Adrenal gland (tissue), 9 donors: ENCODE measurements at regions not wholly inside any gene's neighbourhood (a gene's known extent, or its start where the extent isn't known, plus 50 kb on each side); places are given as distances from the start of the nearest gene placed in this dataset.

Experiments used
- DNase-seq, 7 donors: peaks; one replicate each; pipeline ENCODE4 v3.0.0-alpha.2; 2019 to 2020
- H3K27ac ChIP-seq, 5 donors: fragments of 200-600 bp; sonication (generic) in 4 of 5; 1 replicate in 3 of 5; 2 replicates in 2 of 5; pipeline versions ENCODE4 v1.5.1 to v1.8.0; 2016 to 2020; ENCODE audit warnings: mild to moderate bottlenecking in 1 of 5
- H3K27me3 ChIP-seq: fragments of 200-600 bp; 2 replicates; pipeline ENCODE4 v1.8.0; 2021
- H3K36me3 ChIP-seq, 2 donors: fragments of 200-600 bp; replicated peaks in 1 of 2; 1 replicate in 1 of 2; 2 replicates in 1 of 2; pipeline versions ENCODE4 v1.5.1 to v1.8.0; 2018 to 2022
- H3K4me1 ChIP-seq, 2 donors: fragments of 200-600 bp; replicated peaks in 1 of 2; 1 replicate in 1 of 2; 2 replicates in 1 of 2; pipeline versions ENCODE4 v1.5.1 to v1.8.0; 2018 to 2021
- H3K4me3 ChIP-seq, 4 donors: fragments of 200-600 bp; sonication (generic) in 3 of 4; one replicate each; pipeline ENCODE4 v1.5.1; 2016 to 2018
- H3K9me3 ChIP-seq, 3 donors: fragments of 200-600 bp; sonication (generic) in 1 of 3; replicated peaks in 1 of 3; 1 replicate in 2 of 3; 2 replicates in 1 of 3; pipeline versions ENCODE4 v1.5.1 to v1.8.0; 2016 to 2021
- CTCF ChIP-seq, 6 experiments: fragments of 450-650 bp in 4 of 6; fragments of 200-600 bp in 2 of 6; sonication (generic) in 1 of 6; IDR thresholded peaks; 1 replicate in 5 of 6; 2 replicates in 1 of 6; pipeline versions ENCODE4 v1.5.1 to v1.8.0; 2016 to 2021; ENCODE audit warnings: antibody characterized with exemption in 6 of 6, mild to moderate bottlenecking in 2 of 6, moderate library complexity in 1 of 6
- POLR2A ChIP-seq, 2 donors: fragments of 450-650 bp; IDR thresholded peaks; one replicate each; pipeline ENCODE4 v1.6.1; 2017; ENCODE audit warnings: antibody characterized with exemption in 2 of 2, mild to moderate bottlenecking in 2 of 2, moderate library complexity in 1 of 2
- WGBS, 4 donors: extraction: QIAGEN DNeasy Blood & Tissue Kit in 2 of 4; methylation state at CpG; one replicate each; pipeline versions ENCODE4 v1.1.5 to v1.1.7; 2013 to 2017; 5-methylcytosine and 5-hydroxymethylcytosine counted together
- intact Hi-C, 2 donors: fragments of 100-400 bp; cut with DNase I; formaldehyde crosslinking; loops; one replicate each; pipeline versions ENCODE4 v1.14.1 to v1.15.0; 2022 to 2023
- donor health status: healthy with polysubstance abuse.
- donor health status: Bipolar disorder and iron deficiency.
- donor health status: DM: yes; HTN: yes; CAD: no.
- donor health status: DM: no; HTN: no; CAD: no.
- donor health status: DM: no; HTN: no; CAD: no.

- no peaks in the 10 kb centered on the region for H3K27me3 ChIP-seq
- no peaks in the 10 kb centered on the region for H3K4me1 ChIP-seq
- intact Hi-C loops, result no loop called here
- 62 to 73% (median 65%) methylated on average over 3 of the region's 3 CpGs for WGBS, 4 donors
- no peaks in the 10 kb centered on the region for H3K9me3 ChIP-seq
- no peak for DNase-seq
- H3K4me3 ChIP-seq, result no peak overlapping the region
- H3K27ac ChIP-seq, result no peak overlapping the region
- no peaks in the 10 kb centered on the region for H3K36me3 ChIP-seq
- TF ChIP-seq CTCF (IDR thresholded peaks at IDR 0.05) (no peak), POLR2A (IDR thresholded peaks at IDR 0.05) (no peak)
These were observed 597.9 kb upstream of the KIRREL3 start for GRCh38 chr11:127598476-127598875.

GRCh38 chr11:127596433-127596832 is 595.9 kb upstream of the KIRREL3 start:
- H3K27me3 ChIP-seq, result no peaks in the 10 kb centered on the region
- no peaks in the 10 kb centered on the region for H3K36me3 ChIP-seq
- DNase-seq, result no peak
- intact Hi-C loops, result no loop called here
- no peak overlapping the region for H3K27ac ChIP-seq
- 51 to 66% (median 61%) methylated on average over 3 of the region's 3 CpGs for WGBS, 4 donors
- no peak for TF ChIP-seq CTCF (IDR thresholded peaks at IDR 0.05)
- TF ChIP-seq POLR2A (IDR thresholded peaks at IDR 0.05), result no peak
- no peaks in the 10 kb centered on the region for H3K4me1 ChIP-seq
- H3K4me3 ChIP-seq, result no peak overlapping the region
- H3K9me3 ChIP-seq, result no peaks in the 10 kb centered on the region

GRCh38 chr11:127592371-127592770 is 591.8 kb upstream of the KIRREL3 start:
- Histone ChIP-seq H3K4me3 (no peak overlapping the region), H3K9me3 (no peaks in the 10 kb centered on the region), H3K27ac (no peak overlapping the region), H3K27me3 (no peaks in the 10 kb centered on the region), H3K4me1 (no peaks in the 10 kb centered on the region), H3K36me3 (no peaks in the 10 kb centered on the region)
- intact Hi-C loops, result no loop called here
- TF ChIP-seq POLR2A (IDR thresholded peaks at IDR 0.05), result no peak
- no peak for TF ChIP-seq CTCF (IDR thresholded peaks at IDR 0.05)
- 55 to 86% (median 67%) methylated on average over 1 of the region's 1 CpG for WGBS, 4 donors
- DNase-seq, result no peak

GRCh38 chr11:127590314-127590713 is 589.7 kb upstream of the KIRREL3 start:
- intact Hi-C loops, result no loop called here
- no peak for TF ChIP-seq POLR2A (IDR thresholded peaks at IDR 0.05)
- no peak for TF ChIP-seq CTCF (IDR thresholded peaks at IDR 0.05)
- 61 to 88% (median 71%) methylated on average over 1 of the region's 1 CpG for WGBS, 4 donors
- no peak overlapping the region for H3K4me3 ChIP-seq
- H3K36me3 ChIP-seq, result no peaks in the 10 kb centered on the region
- H3K9me3 ChIP-seq, result no peaks in the 10 kb centered on the region
- H3K4me1 ChIP-seq, result no peaks in the 10 kb centered on the region
- no peaks in the 10 kb centered on the region for H3K27me3 ChIP-seq
- DNase-seq, result no peak
- H3K27ac ChIP-seq, result no peak overlapping the region
